H1 (cell line): ENCODE measurements at regions not wholly inside any gene's neighbourhood (a gene's known extent, or its start where the extent isn't known, plus 50 kb on each side); places are given as distances from the start of the nearest gene placed in this dataset.
A peak's percentile ranks its signal among the peaks of the same experiment; 100 is the strongest.

ENCODE experiments used
- CTCF ChIA-PET: fragments of 300-600 bp; sonication (Branson Sonifier 250); formaldehyde crosslinking; loops from one replicate; lab custom pipeline; 2021; ENCODE audit not compliant: partially characterized antibody; lab: Charles Lee
- POLR2A ChIA-PET: fragments of 300-600 bp; sonication (Branson Sonifier 250); formaldehyde crosslinking; loops from one replicate; lab custom pipeline; 2021; ENCODE audit warnings: inconsistent platforms; ENCODE audit not compliant: partially characterized antibody; lab: Charles Lee
- DNase-seq, 2 experiments: peaks; one replicate each; pipeline versions ENCODE4 v3.0.0 to v3.0.0-alpha.2; 2010 to 2022; ENCODE audit warnings: low spot score in 2 of 2, low read depth in 1 of 2, mixed read lengths in 1 of 2
- FAIRE-seq: peaks from 2 replicates; lab custom pipeline; 2011; peaks lifted over from hg19 to GRCh38; lab: Jason Lieb, UNC
- H2AFZ ChIP-seq: 2 replicates; pipeline ENCODE4 v1.8.1; 2012; ENCODE audit warnings: low read length, inconsistent platforms
- H2AK5ac ChIP-seq: 2 replicates; pipeline ENCODE4 v1.6.1; 2013; ENCODE audit warnings: low read depth, low read length
- H2BK120ac ChIP-seq: replicated peaks from 2 replicates; pipeline ENCODE3; 2013; ENCODE audit warnings: low read depth, low read length, inconsistent platforms
- H2BK12ac ChIP-seq: 2 replicates; pipeline ENCODE4 v1.6.1; 2013; ENCODE audit warnings: low read depth, low read length
- H2BK15ac ChIP-seq: 2 replicates; pipeline ENCODE4 v1.6.1; 2013; ENCODE audit warnings: low read length
- H2BK20ac ChIP-seq: 2 replicates; pipeline ENCODE4 v1.6.1; 2013; ENCODE audit warnings: low read length
- H2BK5ac ChIP-seq: 2 replicates; pipeline ENCODE4 v1.6.1; 2013; ENCODE audit warnings: low read depth, low read length
- H3K14ac ChIP-seq: 2 replicates; pipeline ENCODE4 v1.6.1; 2013; ENCODE audit warnings: inconsistent platforms; ENCODE audit not compliant: insufficient read length
- H3K18ac ChIP-seq: 2 replicates; pipeline ENCODE4 v1.6.1; 2013; ENCODE audit warnings: low read length; ENCODE audit errors: extremely low read depth
- H3K23ac ChIP-seq: 2 replicates; pipeline ENCODE4 v1.6.1; 2013; ENCODE audit warnings: inconsistent platforms; ENCODE audit not compliant: insufficient read length
- H3K23me2 ChIP-seq: 2 replicates; pipeline ENCODE4 v1.6.1; 2013; ENCODE audit warnings: low read depth, low read length
- H3K27ac ChIP-seq: 2 replicates; pipeline ENCODE4 v1.6.1; 2011; ENCODE audit warnings: low read depth, low read length, inconsistent platforms
- H3K27me3 ChIP-seq, 4 experiments: replicated peaks in 1 of 4; 1 replicate in 1 of 4; 2 replicates in 3 of 4; pipeline versions ENCODE4 v1.6.1 to v1.8.1; 2011 to 2013; ENCODE audit warnings: low read length in 3 of 4, mild to moderate bottlenecking in 3 of 4, inconsistent platforms in 2 of 4, mixed read lengths in 2 of 4, moderate library complexity in 1 of 4; ENCODE audit not compliant: control insufficient read depth in 3 of 4, insufficient read depth in 3 of 4; ENCODE audit errors: extremely low read depth in 1 of 4
- H3K36me3 ChIP-seq, 4 experiments: 2 replicates each; pipeline versions ENCODE4 v1.6.1 to v1.8.1; 2011 to 2013; ENCODE audit warnings: mild to moderate bottlenecking in 4 of 4, low read length in 3 of 4, moderate library complexity in 2 of 4, control low read depth in 1 of 4, inconsistent platforms in 1 of 4; ENCODE audit not compliant: insufficient read depth in 4 of 4, control insufficient read depth in 2 of 4
- H3K4ac ChIP-seq: replicated peaks from 2 replicates; pipeline ENCODE3; 2013; ENCODE audit warnings: low read length, low read depth, mixed read lengths, inconsistent platforms; ENCODE audit not compliant: insufficient read length
- H3K4me1 ChIP-seq, 4 experiments: replicated peaks in 1 of 4; 1 replicate in 1 of 4; 2 replicates in 3 of 4; pipeline versions ENCODE4 v1.6.1 to v1.8.1; 2011 to 2013; ENCODE audit warnings: low read length in 3 of 4, inconsistent platforms in 2 of 4, mixed read lengths in 1 of 4; ENCODE audit not compliant: insufficient read depth in 4 of 4, control insufficient read depth in 3 of 4
- H3K4me2 ChIP-seq, 2 experiments: 2 replicates each; pipeline versions ENCODE4 v1.6.1 to v1.8.1; 2011 to 2013; ENCODE audit warnings: low read depth in 2 of 2, low read length in 2 of 2, control low read depth in 1 of 2, inconsistent platforms in 1 of 2, mild to moderate bottlenecking in 1 of 2; ENCODE audit not compliant: insufficient read depth in 1 of 2
- H3K4me3 ChIP-seq, 4 experiments: fragments of 200-600, 300-600 bp in 1 of 4; sonication (generic), shearing (Covaris generic), sonication (Bioruptor Twin) in 1 of 4; 2 replicates each; pipeline versions ENCODE4 v1.5.1 to v1.8.1; 2011 to 2016; ENCODE audit warnings: low read length in 4 of 4, low read depth in 3 of 4, control low read depth in 2 of 4, inconsistent platforms in 2 of 4, mild to moderate bottlenecking in 2 of 4, mixed read lengths in 1 of 4, moderate library complexity in 1 of 4; ENCODE audit not compliant: insufficient read depth in 2 of 4; ENCODE audit errors: extremely low read depth in 1 of 4
- H3K56ac ChIP-seq: replicated peaks from 2 replicates; pipeline ENCODE3; 2013; ENCODE audit warnings: low read depth, mild to moderate bottlenecking, mixed read lengths, low read length, inconsistent platforms; ENCODE audit not compliant: insufficient read length
- H3K79me1 ChIP-seq: 2 replicates; pipeline ENCODE4 v1.6.1; 2013; ENCODE audit warnings: low read depth, low read length, control low read depth
- H3K79me2 ChIP-seq, 2 experiments: 2 replicates each; pipeline versions ENCODE4 v1.6.1 to v1.8.1; 2012 to 2013; ENCODE audit warnings: low read length in 2 of 2, mild to moderate bottlenecking in 2 of 2, inconsistent platforms in 1 of 2; ENCODE audit not compliant: insufficient read depth in 2 of 2, control insufficient read depth in 1 of 2
- H3K9ac ChIP-seq, 4 experiments: replicated peaks in 1 of 4; 1 replicate in 1 of 4; 2 replicates in 3 of 4; pipeline versions ENCODE4 v1.6.1 to v1.8.1; 2011 to 2013; ENCODE audit warnings: low read depth in 3 of 4, low read length in 3 of 4, control low read depth in 2 of 4, mild to moderate bottlenecking in 2 of 4, moderate library complexity in 2 of 4, inconsistent platforms in 1 of 4; ENCODE audit errors: extremely low read depth in 1 of 4
- H3K9me3 ChIP-seq, 2 experiments: 2 replicates each; pipeline versions ENCODE4 v1.6.1 to v1.8.1; 2012 to 2013; ENCODE audit warnings: mild to moderate bottlenecking in 2 of 2, moderate library complexity in 2 of 2, control low read depth in 1 of 2, inconsistent platforms in 1 of 2, low read depth in 1 of 2, low read length in 1 of 2, mixed read lengths in 1 of 2; ENCODE audit not compliant: insufficient read depth in 2 of 2
- H4K20me1 ChIP-seq, 2 experiments: replicated peaks in 1 of 2; 2 replicates each; pipeline versions ENCODE3 to v1.8.1; 2011 to 2013; ENCODE audit warnings: inconsistent platforms in 2 of 2, low read length in 2 of 2, mild to moderate bottlenecking in 1 of 2; ENCODE audit not compliant: insufficient read depth in 2 of 2, control insufficient read depth in 1 of 2
- H4K5ac ChIP-seq: 2 replicates; pipeline ENCODE4 v1.6.1; 2013; ENCODE audit warnings: low read length, low read depth, mixed read lengths, inconsistent platforms; ENCODE audit not compliant: insufficient read length
- H4K8ac ChIP-seq: 2 replicates; pipeline ENCODE4 v1.8.0; 2013; ENCODE audit warnings: mild to moderate bottlenecking, moderate library complexity, low read length, inconsistent platforms; ENCODE audit not compliant: insufficient read depth; ENCODE audit errors: extremely low read depth
- H4K91ac ChIP-seq: replicated peaks from 2 replicates; pipeline ENCODE3; 2013; ENCODE audit warnings: low read length, mixed read lengths, inconsistent platforms; ENCODE audit not compliant: insufficient read length
- CTBP2 ChIP-seq: IDR thresholded peaks from 2 replicates; pipeline ENCODE4 v1.7.0; 2011; ENCODE audit warnings: borderline replicate concordance, mild to moderate bottlenecking, moderate library complexity, mixed read lengths, low read length; ENCODE audit not compliant: insufficient read depth, insufficient read length
- RAD21 ChIP-seq, 2 experiments: IDR thresholded peaks in 1 of 2; conservative IDR thresholded peaks in 1 of 2; 2 replicates each; pipeline ENCODE4 v1.6.1; 2011; ENCODE audit warnings: low read depth in 2 of 2, low read length in 2 of 2, improper control_type of control experiment in 1 of 2, inconsistent platforms in 1 of 2, mild to moderate bottlenecking in 1 of 2, moderate library complexity in 1 of 2
- WGBS, 2 experiments: shearing (Covaris generic) in 1 of 2; methylation state at CpG; one replicate each; pipeline versions ENCODE4 v1.1.6 to v1.1.7; 2013 to 2015; ENCODE audit warnings: low lambda C conversion rate in 2 of 2, mixed read lengths in 2 of 2, inconsistent platforms in 1 of 2, low coverage in 1 of 2, missing lambda C conversion rate in 1 of 2; ENCODE audit not compliant: insufficient replicate concordance in 2 of 2, insufficient coverage in 1 of 2, insufficient read length in 1 of 2; ENCODE audit errors: extremely low coverage in 1 of 2, missing lambda C conversion rate in 1 of 2; 5-methylcytosine and 5-hydroxymethylcytosine counted together
- TF ChIP-seq, protein P1 (sequence below), 3 experiments: IDR thresholded peaks; 1 replicate in 2 of 3; 2 replicates in 1 of 3; pipeline versions ENCODE4 v1.5.1 to v1.6.1; 2011; ENCODE audit warnings: low read length in 3 of 3, mild to moderate bottlenecking in 3 of 3, inconsistent platforms in 2 of 3, low read depth in 1 of 3, moderate library complexity in 1 of 3; ENCODE audit not compliant: insufficient read depth in 1 of 3; ENCODE audit errors: control extremely low read depth in 1 of 3

DNA sequence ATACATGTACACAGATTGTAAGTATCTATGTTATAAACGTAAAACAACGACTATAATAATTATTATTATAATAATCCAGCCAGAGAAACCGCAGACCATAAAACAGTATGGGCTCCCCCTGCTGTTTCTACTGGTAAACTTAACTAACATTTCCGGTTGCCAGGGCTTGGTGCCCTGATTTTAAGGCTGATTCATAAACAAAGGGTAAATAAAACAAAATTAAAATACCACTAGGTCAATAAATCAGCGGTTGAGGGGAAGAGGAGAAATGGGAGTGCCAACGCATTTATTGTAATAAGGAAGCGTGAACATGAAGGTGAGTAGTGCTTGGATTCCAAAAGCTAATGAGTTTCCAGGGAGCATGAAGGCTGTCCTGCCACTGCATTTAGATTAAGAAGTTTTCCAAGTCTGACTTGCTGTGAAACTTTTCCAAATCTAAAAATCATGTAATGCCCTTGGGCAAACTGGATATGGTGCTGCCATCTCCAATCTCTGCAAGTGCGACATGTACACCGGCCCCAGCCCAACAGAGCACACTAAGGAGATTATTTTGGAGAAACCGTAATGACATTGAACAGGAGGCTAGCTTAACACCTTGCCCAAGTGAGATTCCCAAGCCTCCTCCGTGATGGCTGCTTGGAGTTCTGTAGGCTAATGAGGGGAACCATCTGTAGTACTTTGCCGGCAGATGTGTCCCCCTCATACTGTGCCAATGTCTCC is 50.7 kb upstream of the HNRNPA3 start:
- no peaks in the 10 kb centered on the region for H3K27me3 ChIP-seq
- H3K4me1 ChIP-seq: peaks cover 0 to 10% (median 1%) of the 10 kb centered on the region in 4 experiments; a peak in 4 of 7 replicates
- peak overlapping the region; percentile 45; the same call in 1 of the 2 replicates for H2BK5ac ChIP-seq
- H3K36me3 ChIP-seq: no peaks in the 10 kb centered on the region
- FAIRE-seq (peak; percentile 7), DNase-seq (no peak)
- no peak overlapping the region for H3K56ac ChIP-seq
- peak overlapping the region; percentile 75 for H2BK12ac ChIP-seq
- H2BK120ac ChIP-seq: no peak overlapping the region
- no peak overlapping the region for H4K5ac ChIP-seq
- no peak overlapping the region for H3K4me2 ChIP-seq
- peak overlapping the region; percentile 40; the same call in 1 of the 2 replicates for H2BK15ac ChIP-seq
- ChIA-PET POLR2A (interaction anchor here (0.5 to 1.5 kb wide), 4 partner anchors 14 to 103 kb away, joined by 3 read pairs; partner anchors contain the start of gene NFE2L2), CTCF (interaction anchor here (0.6 to 3.6 kb wide), 32 partner anchors 8 to 769 kb away, joined by 3 to 25 read pairs (median 3); partner anchors contain the start of gene NFE2L2)
- 53% methylated on average over 12 of the region's 12 CpGs; no CpG with 5 or more reads in 1 of the 2 experiments for WGBS, 2 experiments
- H4K20me1 ChIP-seq: no peaks in the 10 kb centered on the region
- no peaks in the 10 kb centered on the region for H3K79me1 ChIP-seq
- H3K9ac ChIP-seq: no peak overlapping the region
- H3K4ac ChIP-seq: no peak overlapping the region
- no peak overlapping the region for H3K27ac ChIP-seq
- peak overlapping the region; percentile 54; the same call in 1 of the 2 replicates for H2AFZ ChIP-seq
- no peak overlapping the region for H3K4me3 ChIP-seq
- H3K14ac ChIP-seq: no peak overlapping the region
- no peaks in the 10 kb centered on the region for H3K79me2 ChIP-seq
- H3K23me2 ChIP-seq: no peaks in the 10 kb centered on the region; the same call in none of the 2 replicates
- H2BK20ac ChIP-seq: no peak overlapping the region
- H4K91ac ChIP-seq: no peak overlapping the region
- no peak overlapping the region for H3K23ac ChIP-seq
- no peaks in the 10 kb centered on the region for H3K9me3 ChIP-seq
- TF ChIP-seq CTBP2: no peak
- TF ChIP-seq RAD21 (IDR thresholded peaks at IDR 0.05 in 1 of 2, conservative IDR thresholded peaks at IDR 0.05 in 1 of 2; ENCODE audit: low read depth in 2 of 2, low read length in 2 of 2): peak; percentile 6 to 31; a peak in 1 of 4 replicates
- TF ChIP-seq, protein P1, sequence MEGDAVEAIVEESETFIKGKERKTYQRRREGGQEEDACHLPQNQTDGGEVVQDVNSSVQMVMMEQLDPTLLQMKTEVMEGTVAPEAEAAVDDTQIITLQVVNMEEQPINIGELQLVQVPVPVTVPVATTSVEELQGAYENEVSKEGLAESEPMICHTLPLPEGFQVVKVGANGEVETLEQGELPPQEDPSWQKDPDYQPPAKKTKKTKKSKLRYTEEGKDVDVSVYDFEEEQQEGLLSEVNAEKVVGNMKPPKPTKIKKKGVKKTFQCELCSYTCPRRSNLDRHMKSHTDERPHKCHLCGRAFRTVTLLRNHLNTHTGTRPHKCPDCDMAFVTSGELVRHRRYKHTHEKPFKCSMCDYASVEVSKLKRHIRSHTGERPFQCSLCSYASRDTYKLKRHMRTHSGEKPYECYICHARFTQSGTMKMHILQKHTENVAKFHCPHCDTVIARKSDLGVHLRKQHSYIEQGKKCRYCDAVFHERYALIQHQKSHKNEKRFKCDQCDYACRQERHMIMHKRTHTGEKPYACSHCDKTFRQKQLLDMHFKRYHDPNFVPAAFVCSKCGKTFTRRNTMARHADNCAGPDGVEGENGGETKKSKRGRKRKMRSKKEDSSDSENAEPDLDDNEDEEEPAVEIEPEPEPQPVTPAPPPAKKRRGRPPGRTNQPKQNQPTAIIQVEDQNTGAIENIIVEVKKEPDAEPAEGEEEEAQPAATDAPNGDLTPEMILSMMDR (IDR thresholded peaks at IDR 0.05; ENCODE audit: control extremely low read depth in 1 of 3, insufficient read depth in 1 of 3, low read depth in 1 of 3, low read length in 3 of 3): peak in 2 of 3 experiments; percentile 23 to 29; a peak in 2 of 4 replicates
- no peak overlapping the region for H2AK5ac ChIP-seq
- H3K18ac ChIP-seq: peak overlapping the region; percentile 48; the same call in 1 of the 2 replicates
- H4K8ac ChIP-seq: no peak overlapping the region
